ENCODE measurements at regions not wholly inside any gene's neighbourhood (a gene's known extent, or its start where the extent isn't known, plus 50 kb on each side); places are given as distances from the start of the nearest gene placed in this dataset.

- ATAC-seq = no peak
- intact Hi-C loops (cut with micrococcal nuclease; ENCODE audit: unreplicated experiment) = no loop called here
- ChIA-PET CTCF (no interaction called here), POLR2A (no interaction called here)
- Histone ChIP-seq H3K36me3 (ENCODE audit: control insufficient read depth, insufficient read depth, low read length) (no peaks in the 10 kb centered on the region), H3K27ac (ENCODE audit: low read length) (no peak overlapping the region), H3K4me1 (ENCODE audit: control insufficient read depth, insufficient read depth, low read length) (no peaks in the 10 kb centered on the region), H3K27me3 (ENCODE audit: control insufficient read depth, insufficient read depth, low read length) (no peaks in the 10 kb centered on the region), H3K9me3 (ENCODE audit: control insufficient read depth, insufficient read depth, low read depth, low read length) (no peaks in the 10 kb centered on the region), H3K4me3 (ENCODE audit: low read depth in 2 of 2, low read length in 2 of 2) (no peak overlapping the region)
- in situ Hi-C loops (cut with HindIII; ENCODE audit: low pct_unique_long_range_greater_than_20kb, low sequenced_read_pairs) = no loop called here
- DNase-seq (ENCODE audit: low read depth, low spot score) = no peak
- no TSS peak for BruUV-seq (replicated peaks)
- TF ChIP-seq REST (IDR thresholded peaks at IDR 0.05; ENCODE audit: insufficient read depth in 1 of 2, low read depth in 2 of 2, low read length in 1 of 2) = no peak
- no peak for TF ChIP-seq POLR2AphosphoS5 (IDR thresholded peaks at IDR 0.05; ENCODE audit: low read depth, low read length)
- TF ChIP-seq CTCF (IDR thresholded peaks at IDR 0.05) = no peak
- no peak for TF ChIP-seq SIN3A (IDR thresholded peaks at IDR 0.05; ENCODE audit: borderline replicate concordance, insufficient read depth, low read depth, low read length)
- no peak for TF ChIP-seq TCF7L2 (IDR thresholded peaks at IDR 0.05; ENCODE audit: low read depth, low read length)
Measured at GRCh38 chr12:58453306-58453705, 467.0 kb downstream of the LRIG3 start.

GRCh38 chr12:58455136-58455535 is 465.2 kb downstream of the LRIG3 start:
- ChIA-PET POLR2A (no interaction called here), CTCF (no interaction called here)
- no TSS peak for BruUV-seq (replicated peaks)
- H3K27ac ChIP-seq (ENCODE audit: low read length) = no peak overlapping the region
- TF ChIP-seq SIN3A (IDR thresholded peaks at IDR 0.05; ENCODE audit: borderline replicate concordance, insufficient read depth, low read depth, low read length) (no peak), TCF7L2 (IDR thresholded peaks at IDR 0.05; ENCODE audit: low read depth, low read length) (no peak), POLR2AphosphoS5 (IDR thresholded peaks at IDR 0.05; ENCODE audit: low read depth, low read length) (no peak), CTCF (IDR thresholded peaks at IDR 0.05) (no peak), REST (IDR thresholded peaks at IDR 0.05; ENCODE audit: insufficient read depth in 1 of 2, low read depth in 2 of 2, low read length in 1 of 2) (no peak)
- no peaks in the 10 kb centered on the region for H3K36me3 ChIP-seq (ENCODE audit: control insufficient read depth, insufficient read depth, low read length)
- no peak for DNase-seq (ENCODE audit: low read depth, low spot score)
- no peak for ATAC-seq
- no peaks in the 10 kb centered on the region for H3K4me1 ChIP-seq (ENCODE audit: control insufficient read depth, insufficient read depth, low read length)
- H3K9me3 ChIP-seq (ENCODE audit: control insufficient read depth, insufficient read depth, low read depth, low read length) = no peaks in the 10 kb centered on the region
- in situ Hi-C loops (cut with HindIII; ENCODE audit: low pct_unique_long_range_greater_than_20kb, low sequenced_read_pairs) (no loop called here), intact Hi-C loops (cut with micrococcal nuclease; ENCODE audit: unreplicated experiment) (no loop called here)
- no peak overlapping the region for H3K4me3 ChIP-seq (ENCODE audit: low read depth in 2 of 2, low read length in 2 of 2)
- H3K27me3 ChIP-seq (ENCODE audit: control insufficient read depth, insufficient read depth, low read length) = no peaks in the 10 kb centered on the region

Measured in Panc1 (cell line).